ENCODE measurements at regions not wholly inside any gene's neighbourhood (a gene's known extent, or its start where the extent isn't known, plus 50 kb on each side); places are given as distances from the start of the nearest gene placed in this dataset.

- no peak for TF ChIP-seq CTCF (IDR thresholded peaks at IDR 0.05)
- no peak for TF ChIP-seq EZH2 (IDR thresholded peaks at IDR 0.05; ENCODE audit: borderline replicate concordance, insufficient read depth, low read depth, low read length, poor library complexity, severe bottlenecking)
These were observed 139.3 kb downstream of the SNRPN start for GRCh38 chr15:25094066-25094465.
